Right ventricle myocardium inferior (tissue), 1 donor: ENCODE measurements at regions not wholly inside any gene's neighbourhood (a gene's known extent, or its start where the extent isn't known, plus 50 kb on each side); places are given as distances from the start of the nearest gene placed in this dataset.
A peak's percentile ranks its signal among the peaks of the same experiment; 100 is the strongest.

ENCODE experiments used
- ATAC-seq: fragments of 200-7000 bp; cut with Tn5 transposase; one replicate; pipeline ENCODE4 v1.9.1; 2020; ENCODE audit warnings: mild to moderate bottlenecking, moderate library complexity
- DNase-seq: peaks from one replicate; pipeline ENCODE4 v3.0.0; 2021; ENCODE audit errors: missing footprints
- intact Hi-C: fragments of 100-400 bp; cut with DNase I; formaldehyde crosslinking; loops from one replicate; pipeline ENCODE4 v1.11.0; 2022
- donor health status: DM: no; HTN: yes; CAD: no; lungs with severe emphysema.

DNA sequence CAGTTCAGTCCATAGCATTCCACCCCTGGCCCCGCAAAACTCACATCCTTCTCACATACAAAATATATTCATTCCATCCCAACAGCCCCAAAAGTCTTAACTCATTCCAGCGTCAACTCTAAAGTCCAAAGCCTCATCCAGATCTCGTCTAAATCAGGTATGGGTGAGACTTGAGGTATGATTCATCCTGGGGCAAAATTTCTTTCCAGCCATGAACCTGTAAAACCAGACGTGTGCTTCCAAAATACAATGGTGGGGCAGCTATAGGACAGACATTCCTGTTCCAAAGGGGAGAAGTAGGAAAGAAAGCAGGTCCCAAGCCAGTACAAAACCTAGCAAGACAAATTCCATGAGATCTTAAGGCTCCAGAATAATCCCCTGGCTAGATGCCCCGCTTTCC lies 76.9 kb downstream of the CLDN34 start:
- DNase-seq (no peak), ATAC-seq (no peak)
- intact Hi-C loops: no loop called here

DNA sequence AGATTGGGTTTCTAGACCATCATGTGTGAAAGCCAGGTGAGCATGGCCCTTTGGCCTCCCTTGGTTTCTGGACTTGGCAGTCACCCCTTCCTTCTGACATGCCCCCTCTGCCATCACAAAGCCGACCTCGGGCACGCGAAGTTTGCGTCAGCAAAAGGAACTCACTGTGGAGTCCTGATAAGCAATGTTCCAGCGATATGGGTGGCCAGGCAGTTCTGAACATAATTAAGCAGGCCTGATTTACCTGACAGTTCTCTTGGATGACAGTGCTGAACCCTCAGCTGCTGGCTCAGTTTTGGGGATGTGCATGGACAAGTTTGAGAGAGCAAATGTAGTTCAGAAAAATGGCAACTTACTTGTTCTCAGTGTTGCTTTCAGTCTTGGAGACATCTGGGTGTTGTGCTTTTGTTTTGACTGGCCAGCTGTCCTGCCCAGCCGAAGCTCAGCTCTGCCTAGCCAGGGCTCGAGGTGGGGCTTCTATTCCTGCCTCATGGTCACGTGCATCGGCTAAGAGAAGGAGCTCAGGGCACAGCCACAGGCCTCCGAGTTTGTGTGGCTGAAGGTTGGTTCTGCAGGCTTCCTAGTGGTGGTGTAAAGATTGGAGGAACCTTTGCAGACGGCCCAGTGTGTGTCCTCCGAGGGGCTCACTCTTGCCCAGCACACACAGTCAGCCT lies 78.3 kb downstream of the CLDN34 start:
- DNase-seq (peak; percentile 66), ATAC-seq (peak; percentile 73)
- intact Hi-C loops: no loop called here

DNA sequence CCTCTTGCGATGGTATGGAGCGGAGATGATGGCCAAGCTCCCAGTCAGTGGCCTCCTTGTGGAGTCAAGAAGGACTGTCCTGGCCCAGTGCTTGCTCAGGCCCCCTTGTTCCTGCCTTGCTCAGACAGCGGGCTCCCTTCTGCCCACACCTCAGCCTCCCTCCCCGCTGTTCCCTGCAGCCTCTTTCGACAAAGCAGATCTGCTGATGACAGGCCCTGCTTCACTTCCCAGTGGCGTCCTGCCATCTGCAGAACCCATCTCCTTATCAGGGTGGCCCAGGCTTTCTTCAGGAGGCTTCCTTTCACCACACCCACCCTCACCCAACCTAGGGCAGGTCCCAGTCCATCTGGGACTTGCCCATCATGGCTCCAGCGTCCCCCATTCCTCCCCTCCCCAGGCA lies 80.0 kb downstream of the CLDN34 start:
- ATAC-seq (no peak), DNase-seq (no peak)
- intact Hi-C loops: no loop called here

DNA sequence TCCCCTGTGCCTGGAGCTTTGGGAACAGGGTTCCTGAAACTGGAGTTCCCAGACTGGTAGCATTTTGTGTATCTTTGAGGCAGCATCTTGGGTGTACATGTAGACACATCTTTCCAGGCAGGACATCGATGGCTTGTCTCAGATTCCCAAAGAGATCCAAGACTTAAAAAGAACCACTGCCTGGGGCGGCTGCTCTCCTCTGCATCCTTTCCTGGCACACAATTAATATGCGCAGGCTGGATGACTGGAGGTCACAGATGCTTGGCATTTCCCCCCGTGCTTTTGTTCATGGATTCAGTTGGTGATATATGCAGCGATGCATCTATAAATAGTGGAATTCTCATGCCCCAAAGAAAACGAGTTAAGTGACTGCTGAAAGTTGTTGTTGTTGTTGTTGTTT lies 80.5 kb downstream of the CLDN34 start:
- intact Hi-C loops: no loop called here
- DNase-seq (no peak), ATAC-seq (no peak)

DNA sequence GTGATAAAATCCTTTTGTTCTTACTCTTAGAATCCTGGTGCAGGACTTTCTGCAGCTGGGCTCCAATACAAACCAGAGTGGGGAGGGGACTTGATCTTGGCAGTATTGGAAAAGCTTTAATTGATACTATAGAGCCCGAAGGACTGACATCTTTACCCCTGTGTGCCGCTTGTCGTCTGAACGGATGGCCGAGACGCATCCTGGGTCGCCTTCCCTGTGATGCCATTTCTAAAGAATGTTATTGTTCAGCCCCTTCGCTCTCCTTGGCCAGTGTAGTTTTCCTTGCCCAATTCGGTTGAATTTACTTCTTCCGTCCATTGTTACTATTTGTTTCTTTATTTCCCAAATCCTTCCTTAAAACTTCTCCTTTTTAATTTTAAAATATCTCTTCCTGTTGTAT lies 80.9 kb downstream of the CLDN34 start:
- no peak for ATAC-seq
- intact Hi-C loops: no loop called here
- DNase-seq: no peak

DNA sequence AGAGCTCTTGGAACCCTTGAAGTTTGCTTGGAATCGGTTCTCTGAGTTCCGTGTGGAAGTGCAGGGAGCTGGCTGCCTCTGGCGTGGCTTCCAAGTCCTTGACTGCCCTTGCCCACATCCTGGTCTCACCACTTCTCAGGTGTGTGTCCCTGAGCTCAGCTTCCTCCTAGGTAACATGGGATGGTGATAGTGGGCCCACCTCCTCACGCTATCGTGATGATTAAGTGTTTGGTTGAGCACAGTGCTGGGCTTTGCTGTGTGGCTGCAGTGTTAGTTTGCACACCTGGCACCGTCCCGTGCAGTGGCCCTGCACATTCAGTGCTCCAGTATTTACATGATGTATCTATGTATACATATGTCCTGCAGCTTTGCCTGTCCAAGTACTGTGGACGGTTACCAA lies 81.5 kb downstream of the CLDN34 start:
- no peak for DNase-seq
- intact Hi-C loops: no loop called here
- ATAC-seq: no peak

DNA sequence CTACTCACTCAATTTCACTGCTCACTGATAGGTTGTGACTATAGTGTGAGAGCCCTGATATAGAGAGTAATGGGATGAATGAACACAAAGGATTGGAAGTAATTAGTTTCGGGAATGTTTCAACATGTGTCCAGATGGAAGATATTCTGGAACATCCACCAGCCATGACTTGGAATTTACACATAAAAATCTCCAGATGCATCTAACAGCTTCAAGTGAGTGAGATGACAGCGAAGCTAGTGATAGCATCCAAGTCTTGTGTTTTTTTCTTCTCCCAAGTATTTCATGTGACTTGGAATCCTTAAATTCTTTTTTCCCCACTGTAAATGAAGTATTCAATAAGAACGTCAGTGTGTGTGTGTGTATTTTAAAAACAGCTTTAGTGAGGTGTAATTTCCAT lies 82.1 kb downstream of the CLDN34 start:
- no peak for ATAC-seq
- intact Hi-C loops: no loop called here
- DNase-seq: no peak

DNA sequence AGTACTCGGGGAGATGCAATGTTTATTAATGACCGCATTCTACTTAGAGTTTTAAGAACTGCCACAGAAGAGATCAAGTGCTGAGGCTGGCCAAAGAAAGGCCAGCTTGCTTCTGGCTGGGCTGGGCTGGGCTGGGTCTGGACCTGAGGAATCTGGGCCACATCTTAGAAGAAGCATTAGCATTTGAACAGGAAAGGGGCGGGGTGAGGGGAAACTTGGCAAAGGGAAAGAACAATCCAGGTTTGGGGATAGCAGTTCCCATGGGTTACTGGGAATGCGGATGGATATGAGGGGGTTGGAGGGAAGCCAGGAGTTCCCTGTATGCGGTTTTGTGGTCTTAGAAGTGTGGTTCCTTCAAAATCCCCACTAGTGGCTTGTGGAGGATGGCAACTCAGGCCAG lies 83.3 kb downstream of the CLDN34 start:
- intact Hi-C loops: no loop called here
- no peak for ATAC-seq
- DNase-seq: no peak

DNA sequence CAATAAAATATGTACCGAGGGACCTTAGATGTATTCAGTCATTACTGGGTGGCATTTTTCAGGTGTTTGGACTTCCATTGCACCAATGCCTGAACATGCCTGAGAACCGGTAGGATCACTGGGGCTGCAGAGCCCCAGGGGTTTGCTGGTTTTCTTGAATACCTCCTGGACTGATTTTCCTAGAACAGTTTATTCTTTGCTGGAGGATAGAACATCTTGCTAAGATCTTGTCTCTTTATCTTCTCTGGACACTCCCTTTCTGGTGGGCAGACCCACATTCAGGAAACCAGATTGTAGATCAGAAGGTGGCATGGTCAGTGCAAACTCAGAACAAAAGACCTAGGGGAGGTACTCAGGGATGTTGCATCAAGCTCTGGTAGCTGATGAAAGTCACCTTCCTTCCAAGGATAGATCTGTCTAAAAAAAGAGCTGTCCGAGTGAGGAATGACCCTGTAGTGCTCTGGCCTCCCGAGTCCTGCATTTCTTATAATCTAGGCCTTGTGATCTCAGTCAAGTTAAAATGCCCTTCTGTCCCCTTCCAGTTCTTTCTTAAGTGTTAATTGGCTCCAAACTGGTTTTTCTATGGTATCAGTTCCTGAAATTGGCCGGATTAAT lies 84.8 kb downstream of the CLDN34 start:
- DNase-seq: no peak
- no peak for ATAC-seq
- intact Hi-C loops: loop anchor here (2.0 kb wide), 1 partner anchor 35 kb away; no protein-coding TSS in a partner anchor

DNA sequence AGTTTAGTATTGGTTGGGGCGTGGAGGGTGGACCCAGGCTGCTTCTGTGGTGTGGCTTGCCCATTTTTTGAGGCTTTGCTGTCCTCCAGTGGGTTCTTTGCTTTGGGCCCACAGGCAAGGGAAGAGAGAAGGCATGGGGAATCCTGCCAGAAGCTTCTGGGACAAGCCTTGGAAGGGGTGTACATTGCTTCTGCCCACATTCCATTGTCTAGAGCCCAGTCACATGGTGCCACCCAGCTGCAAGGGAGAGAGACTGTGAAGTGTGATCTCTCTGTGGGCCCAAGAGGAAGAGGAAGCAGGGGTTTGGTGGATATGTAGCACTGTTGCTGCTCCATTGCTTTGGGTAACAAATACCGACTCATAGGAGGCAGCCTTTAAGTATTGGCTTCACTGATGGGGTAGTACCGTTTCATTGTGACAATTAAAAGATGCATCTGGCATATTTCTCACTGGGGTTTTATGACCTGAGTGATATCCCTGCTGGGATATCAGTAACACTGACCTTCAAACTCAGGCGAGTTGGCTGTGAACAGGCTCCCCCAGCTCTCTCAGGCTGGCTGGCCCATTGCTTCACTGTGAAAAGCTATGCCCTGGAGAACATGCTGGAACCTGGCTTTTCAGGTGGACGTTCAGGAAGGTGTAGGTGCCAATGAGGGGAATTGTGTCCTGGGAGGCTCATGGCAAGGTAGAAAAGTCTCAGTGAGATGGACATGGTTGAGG lies 85.9 kb downstream of the CLDN34 start:
- DNase-seq (no peak), ATAC-seq (peak; percentile 86)

DNA sequence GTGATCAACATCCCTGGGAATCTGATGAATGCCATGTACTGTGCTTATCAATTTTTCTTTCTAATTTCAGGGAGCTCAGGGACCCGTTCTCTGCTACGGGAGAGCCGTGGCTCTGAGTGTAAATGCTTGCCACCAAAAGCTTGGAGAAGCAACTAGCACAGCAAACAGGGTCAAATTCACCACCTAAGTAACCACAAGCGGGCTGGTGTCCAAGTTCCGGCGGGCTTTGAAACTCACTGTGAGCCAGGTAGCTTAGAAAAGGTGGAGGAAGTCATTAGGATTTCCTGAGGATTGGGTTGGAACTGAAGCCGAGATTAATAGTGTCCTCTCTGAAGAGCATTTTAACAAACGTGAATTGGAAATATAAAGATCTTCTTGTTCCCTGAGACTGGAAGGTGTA lies 87.2 kb downstream of the CLDN34 start:
- intact Hi-C loops: no loop called here
- DNase-seq (no peak), ATAC-seq (no peak)

More for the DNA sequence above, 85.9 kb downstream of the CLDN34 start:
- intact Hi-C loops: loop anchor here (2.0 kb wide), 1 partner anchor 36 kb away; no protein-coding TSS in a partner anchor

DNA sequence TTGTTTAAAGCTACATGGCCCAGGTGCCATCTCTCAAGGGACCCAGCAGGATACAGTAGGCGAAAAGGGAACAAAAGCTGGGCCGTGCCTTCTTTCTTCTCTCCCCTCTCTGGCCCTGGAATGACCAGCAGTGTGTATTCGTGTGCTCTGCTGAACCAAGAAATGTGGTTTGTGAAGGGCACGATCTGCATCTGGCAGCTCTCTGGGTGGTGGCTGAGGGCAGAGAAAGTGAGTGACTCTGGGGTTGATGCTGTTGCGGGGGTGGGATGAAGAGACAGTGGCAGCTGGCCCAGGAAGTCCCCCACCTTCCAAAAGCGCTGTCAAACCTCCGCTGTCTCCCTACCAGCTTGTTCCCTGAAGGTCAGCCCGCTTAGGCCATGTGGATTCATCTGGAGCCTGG lies 88.3 kb downstream of the CLDN34 start:
- intact Hi-C loops: no loop called here
- no peak for ATAC-seq
- DNase-seq: no peak

DNA sequence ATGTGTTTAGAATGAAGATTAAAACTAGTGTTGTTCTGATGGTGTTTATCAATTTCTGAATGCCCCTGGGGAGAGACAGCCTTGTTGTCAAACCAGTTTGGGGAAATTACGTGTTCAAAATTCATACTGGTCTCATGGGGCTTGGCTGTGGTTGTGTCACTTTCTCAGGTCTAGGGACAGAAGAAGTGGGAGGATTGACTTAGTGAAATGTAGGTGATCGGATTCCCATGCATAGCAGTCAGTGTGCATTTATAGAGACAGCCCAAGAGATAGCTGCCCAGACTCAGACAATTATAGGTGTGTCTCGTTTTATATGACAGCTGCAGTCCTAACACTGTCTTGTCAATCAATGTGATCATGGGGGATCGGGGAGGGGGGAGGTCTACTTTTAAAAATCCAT lies 94.4 kb upstream of the CLCN4 start:
- intact Hi-C loops: no loop called here
- no peak for ATAC-seq
- DNase-seq: no peak

DNA sequence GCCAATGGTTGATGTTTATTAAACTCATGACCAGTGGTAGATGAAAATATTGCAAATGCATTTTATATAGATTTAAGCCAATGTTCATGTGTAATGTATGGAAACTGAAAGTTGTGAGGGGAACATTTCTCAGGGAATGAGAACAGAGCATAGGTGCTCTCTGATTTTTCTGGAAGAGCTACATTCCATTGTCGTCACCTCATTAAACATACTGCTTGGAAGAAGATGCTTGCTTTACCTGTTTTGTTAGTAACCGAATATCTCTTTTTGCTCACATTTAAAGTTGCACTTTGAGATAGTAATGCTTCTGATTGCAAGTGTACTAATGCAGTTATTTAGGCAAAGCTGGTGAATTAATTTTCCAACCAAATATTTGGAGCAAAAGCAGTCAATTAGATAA lies 93.8 kb upstream of the CLCN4 start:
- no peak for ATAC-seq
- intact Hi-C loops: no loop called here
- no peak for DNase-seq

DNA sequence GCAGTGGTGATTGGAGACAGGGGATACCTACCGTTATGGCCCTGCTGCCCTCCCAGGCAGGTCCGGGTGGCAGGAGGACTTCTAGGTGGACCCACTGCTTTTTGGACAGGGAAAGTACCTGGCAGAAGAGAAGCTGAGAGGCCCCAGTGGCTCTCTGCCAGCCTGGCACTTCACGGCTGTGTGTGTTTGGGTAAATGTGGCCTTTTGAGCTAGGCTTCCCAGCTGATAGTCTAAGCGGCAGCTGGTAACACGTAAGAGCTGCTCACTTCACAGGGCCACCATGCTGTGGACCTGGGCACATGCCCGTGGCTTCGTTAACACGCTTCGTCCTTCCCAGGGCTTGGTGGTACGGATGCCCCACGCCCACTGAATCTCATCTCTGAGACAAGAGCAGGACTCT lies 92.0 kb upstream of the CLCN4 start:
- intact Hi-C loops: no loop called here
- no peak for ATAC-seq
- DNase-seq: no peak

DNA sequence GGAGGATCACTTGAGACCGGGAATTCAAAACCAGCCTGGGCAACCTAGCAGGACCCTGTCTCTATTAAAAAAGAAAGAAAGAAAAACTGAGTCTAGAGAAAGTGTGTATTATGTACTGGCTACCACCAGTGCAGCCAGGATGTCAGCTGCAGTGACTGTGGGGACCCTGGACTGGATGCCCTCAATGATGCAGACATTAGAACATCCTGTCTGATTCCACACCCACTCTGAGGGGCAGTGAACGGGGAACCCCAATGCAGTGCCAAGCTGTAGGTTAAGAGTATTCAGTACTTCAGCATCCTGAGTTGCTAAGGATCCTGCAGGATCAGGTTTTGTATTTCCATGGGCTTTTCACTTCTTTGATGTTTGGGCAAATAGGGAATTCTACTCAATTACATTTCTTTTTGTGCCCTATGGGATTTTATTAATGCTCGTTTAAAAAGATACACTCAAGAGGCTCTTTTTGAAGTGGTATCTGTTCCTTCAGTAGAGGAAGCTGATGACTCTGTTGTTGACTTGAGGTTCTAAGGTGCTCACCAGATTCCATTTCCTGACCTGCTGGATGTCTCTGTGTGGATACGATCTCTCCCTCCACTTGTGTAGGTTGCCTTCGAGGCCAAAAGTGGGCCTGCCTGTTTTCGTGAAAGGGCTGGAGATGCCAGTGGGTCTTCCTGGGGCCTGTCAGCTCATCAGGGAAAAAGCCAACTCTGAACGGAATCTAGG lies 85.9 kb upstream of the CLCN4 start:
- intact Hi-C loops: no loop called here
- no peak for ATAC-seq

DNA sequence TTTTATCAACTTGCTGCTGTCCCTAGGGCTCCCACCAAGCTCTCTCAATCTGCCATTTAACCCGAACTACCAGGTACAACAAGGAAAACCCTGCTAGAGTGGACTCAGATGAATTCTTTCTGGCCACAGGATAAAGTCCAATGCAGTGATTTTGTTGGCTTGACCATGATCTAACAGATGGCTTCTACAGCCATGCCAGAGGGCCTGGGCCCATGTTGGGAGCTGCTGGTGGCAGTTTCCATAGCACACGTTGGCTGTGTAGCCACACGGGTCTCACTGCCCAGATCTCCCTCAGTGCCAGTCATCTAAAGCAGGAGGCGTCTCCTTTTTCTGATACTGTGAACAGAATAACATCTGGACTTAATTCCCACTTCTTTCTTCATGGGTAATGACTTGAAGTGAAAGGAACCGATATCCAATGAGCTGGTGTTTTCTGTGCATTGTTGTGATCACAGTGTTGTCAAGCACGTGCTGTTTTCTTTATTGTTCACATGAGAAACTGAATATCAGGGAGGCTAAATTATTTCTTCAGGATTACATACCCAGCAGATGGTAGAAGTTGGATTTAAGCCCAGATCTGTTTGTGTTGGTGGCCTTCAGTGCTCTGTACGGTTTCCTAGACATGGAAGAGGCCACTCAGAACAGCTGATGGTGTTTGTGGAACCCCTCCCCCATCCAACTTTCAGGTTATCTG lies 85.2 kb upstream of the CLCN4 start:
- DNase-seq (no peak), ATAC-seq (no peak)
- intact Hi-C loops: no loop called here

More for the DNA sequence above, 85.9 kb upstream of the CLCN4 start:
- no peak for DNase-seq

DNA sequence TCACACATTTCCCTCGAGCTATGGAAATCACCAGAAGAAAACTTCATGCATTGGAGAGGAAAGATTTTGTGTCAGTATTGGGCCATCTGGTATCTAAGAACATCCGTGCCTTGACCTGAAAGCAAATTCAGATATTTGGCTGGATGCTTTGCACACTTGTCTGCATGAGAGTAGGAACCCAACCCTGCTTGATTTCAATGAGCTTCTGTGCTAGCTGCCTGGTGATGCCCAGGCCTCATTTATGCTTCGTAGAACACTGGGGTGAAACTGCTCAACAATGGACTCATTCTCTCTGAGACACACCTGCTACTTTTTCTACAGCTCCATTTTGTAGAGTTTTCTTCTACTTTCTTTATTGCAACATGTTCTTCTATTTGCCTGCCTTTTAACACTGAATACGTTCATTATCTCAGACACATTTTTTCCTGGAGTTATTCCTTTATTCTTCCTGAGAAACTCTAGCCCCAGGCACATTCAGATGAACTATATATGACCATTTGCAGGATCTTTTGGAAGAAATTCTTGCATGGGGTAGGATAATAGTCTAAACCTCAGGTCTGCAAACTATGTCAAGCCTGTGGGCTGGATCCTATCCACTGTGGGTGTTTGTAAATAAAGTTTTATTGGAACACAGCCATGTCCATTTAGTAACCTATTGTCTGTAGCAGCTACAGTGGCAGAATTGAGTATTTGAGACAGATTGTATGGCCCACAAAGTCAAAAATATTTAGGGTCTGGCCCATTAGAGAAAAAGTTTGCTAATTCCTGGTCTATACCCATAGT lies 83.8 kb upstream of the CLCN4 start:
- DNase-seq (no peak), ATAC-seq (no peak)
- intact Hi-C loops: no loop called here
